H9 (cell line): ENCODE measurements at regions not wholly inside any gene's neighbourhood (a gene's known extent, or its start where the extent isn't known, plus 50 kb on each side); places are given as distances from the start of the nearest gene placed in this dataset.

Experiments
- DNase-seq: peaks from one replicate; pipeline ENCODE4 v3.0.0-alpha.2; 2017
- H2AFZ ChIP-seq: one replicate; pipeline ENCODE4 v1.6.1; 2013; ENCODE audit warnings: mild to moderate bottlenecking, low read length, control low read depth, moderate library complexity
- H2AK5ac ChIP-seq: 2 replicates; pipeline ENCODE4 v1.6.1; 2013; ENCODE audit warnings: low read length, control low read depth, mixed read lengths; ENCODE audit not compliant: insufficient read length
- H2BK120ac ChIP-seq: one replicate; pipeline ENCODE4 v1.6.1; 2013; ENCODE audit warnings: low read depth, mild to moderate bottlenecking, low read length, control low read depth, inconsistent platforms; ENCODE audit not compliant: poor library complexity, severe bottlenecking
- H2BK12ac ChIP-seq: 2 replicates; pipeline ENCODE4 v1.6.1; 2013; ENCODE audit warnings: low read length, control low read depth, mixed read lengths, low read depth; ENCODE audit not compliant: insufficient read length
- H2BK15ac ChIP-seq: 2 replicates; pipeline ENCODE4 v1.6.1; 2013; ENCODE audit warnings: low read depth, low read length, control low read depth
- H2BK20ac ChIP-seq: one replicate; pipeline ENCODE4 v1.6.1; 2013; ENCODE audit warnings: low read depth, mild to moderate bottlenecking, low read length, control low read depth, inconsistent platforms; ENCODE audit not compliant: poor library complexity, severe bottlenecking
- H2BK5ac ChIP-seq: 2 replicates; pipeline ENCODE4 v1.6.1; 2013; ENCODE audit warnings: low read length, control low read depth, mixed read lengths; ENCODE audit not compliant: insufficient read length
- H3K14ac ChIP-seq: 2 replicates; pipeline ENCODE4 v1.6.1; 2013; ENCODE audit warnings: low read length, control low read depth; ENCODE audit not compliant: insufficient read depth
- H3K18ac ChIP-seq: 2 replicates; pipeline ENCODE4 v1.6.1; 2013; ENCODE audit warnings: low read depth, mild to moderate bottlenecking, mixed read lengths, low read length, control low read depth; ENCODE audit not compliant: insufficient read length
- H3K23ac ChIP-seq: 2 replicates; pipeline ENCODE4 v1.6.1; 2013; ENCODE audit warnings: low read length, control low read depth, mixed read lengths, low read depth; ENCODE audit not compliant: insufficient read length
- H3K23me2 ChIP-seq: 2 replicates; pipeline ENCODE4 v1.6.1; 2013; ENCODE audit warnings: low read depth, mild to moderate bottlenecking, mixed read lengths, low read length, control low read depth; ENCODE audit not compliant: insufficient read length, poor library complexity, severe bottlenecking
- H3K27ac ChIP-seq: 2 replicates; pipeline ENCODE4 v1.5.1; 2013; ENCODE audit warnings: low read length, control low read depth, mixed read lengths, low read depth; ENCODE audit not compliant: insufficient read length
- H3K27me3 ChIP-seq: 2 replicates; pipeline ENCODE4 v1.6.1; 2013; ENCODE audit warnings: low read length, control low read depth, inconsistent platforms; ENCODE audit not compliant: insufficient read depth
- H3K4ac ChIP-seq: 2 replicates; pipeline ENCODE4 v1.6.1; 2013; ENCODE audit warnings: low read depth, mild to moderate bottlenecking, control low read depth, inconsistent platforms, low read length, moderate library complexity
- H3K4me1 ChIP-seq: 2 replicates; pipeline ENCODE4 v1.6.1; 2013; ENCODE audit warnings: low read length, control low read depth, inconsistent platforms; ENCODE audit not compliant: insufficient read depth
- H3K4me2 ChIP-seq: 2 replicates; pipeline ENCODE4 v1.6.1; 2013; ENCODE audit warnings: low read length, control low read depth, mixed read lengths; ENCODE audit not compliant: insufficient read length, insufficient read depth
- H3K56ac ChIP-seq: 2 replicates; pipeline ENCODE4 v1.6.1; 2013; ENCODE audit warnings: low read depth, mild to moderate bottlenecking, mixed read lengths, low read length, control low read depth; ENCODE audit not compliant: insufficient read length
- H3K79me1 ChIP-seq: 2 replicates; pipeline ENCODE4 v1.6.1; 2013; ENCODE audit warnings: low read depth, mild to moderate bottlenecking, moderate library complexity, low read length, control low read depth, inconsistent platforms; ENCODE audit not compliant: insufficient read depth, poor library complexity, severe bottlenecking
- H3K79me2 ChIP-seq: 2 replicates; pipeline ENCODE4 v1.6.1; 2013; ENCODE audit warnings: low read length, control low read depth, inconsistent platforms; ENCODE audit not compliant: insufficient read depth
- H3K9ac ChIP-seq: 2 replicates; pipeline ENCODE4 v1.6.1; 2013; ENCODE audit warnings: low read length, control low read depth, mixed read lengths; ENCODE audit not compliant: insufficient read length; ENCODE audit errors: extremely low read depth
- H3K9me3 ChIP-seq: one replicate; pipeline ENCODE4 v1.6.1; 2013; ENCODE audit warnings: low read depth, low read length, inconsistent platforms; ENCODE audit not compliant: control insufficient read depth
- H3T11ph ChIP-seq: one replicate; pipeline ENCODE4 v1.6.1; 2013; ENCODE audit warnings: mild to moderate bottlenecking, low read length, control low read depth, inconsistent platforms
- H4K20me1 ChIP-seq: one replicate; pipeline ENCODE4 v1.6.1; 2013; ENCODE audit not compliant: control insufficient read depth, insufficient read length, insufficient read depth
- H4K5ac ChIP-seq: 2 replicates; pipeline ENCODE4 v1.6.1; 2013; ENCODE audit warnings: low read depth, mild to moderate bottlenecking, mixed read lengths, low read length, control low read depth; ENCODE audit not compliant: insufficient read length
- H4K8ac ChIP-seq: replicated peaks from 2 replicates; pipeline ENCODE4 v1.6.1; 2013; ENCODE audit warnings: low read length, control low read depth, mixed read lengths, low read depth; ENCODE audit not compliant: insufficient read length
- H4K91ac ChIP-seq: 2 replicates; pipeline ENCODE4 v1.6.1; 2013; ENCODE audit warnings: low read depth, mild to moderate bottlenecking, moderate library complexity, mixed read lengths, low read length, control low read depth; ENCODE audit not compliant: insufficient read length
- H3K27ac Mint-ChIP-seq, 3 experiments: 2 replicates in 2 of 3; 3 replicates in 1 of 3; pipeline ENCODE4 v1.8.0; 2020 to 2021; ENCODE audit warnings: mixed read lengths in 3 of 3, mild to moderate bottlenecking in 1 of 3, moderate library complexity in 1 of 3
- H3K27me3 Mint-ChIP-seq: 2 replicates; pipeline ENCODE4 v1.8.0; 2021; ENCODE audit warnings: low read depth, mild to moderate bottlenecking, moderate library complexity, mixed read lengths
- H3K36me3 Mint-ChIP-seq, 3 experiments: 2 replicates in 2 of 3; 3 replicates in 1 of 3; pipeline ENCODE4 v1.8.0; 2020 to 2021; ENCODE audit warnings: low read depth in 3 of 3, mixed read lengths in 3 of 3; ENCODE audit not compliant: insufficient read depth in 1 of 3
- H3K4me1 Mint-ChIP-seq, 2 experiments: 2 replicates each; pipeline ENCODE4 v1.8.0; 2020; ENCODE audit warnings: mixed read lengths in 2 of 2
- H3K4me3 Mint-ChIP-seq, 2 experiments: 2 replicates in 1 of 2; 3 replicates in 1 of 2; pipeline ENCODE4 v1.8.0; 2020 to 2021; ENCODE audit warnings: mild to moderate bottlenecking in 2 of 2, mixed read lengths in 2 of 2, moderate library complexity in 1 of 2
- H3K9me3 Mint-ChIP-seq, 2 experiments: 2 replicates in 1 of 2; 3 replicates in 1 of 2; pipeline ENCODE4 v1.8.0; 2020; ENCODE audit warnings: mild to moderate bottlenecking in 2 of 2, mixed read lengths in 2 of 2, moderate library complexity in 1 of 2
- CTCF ChIP-seq: fragments of 200-600 bp; sonication (generic); conservative IDR thresholded peaks from 3 replicates; pipeline ENCODE4 v1.8.0; 2021; ENCODE audit warnings: antibody characterized with exemption, mild to moderate bottlenecking
- WGBS: extraction: QIAGEN DNeasy Blood & Tissue Kit; methylation state at CpG from one replicate; pipeline ENCODE4 v1.1.7; 2013; ENCODE audit warnings: missing lambda C conversion rate, low lambda C conversion rate, mixed read lengths; ENCODE audit not compliant: insufficient read length; ENCODE audit errors: extremely low coverage; 5-methylcytosine and 5-hydroxymethylcytosine counted together

GRCh38 chr10:35875016-35875676 is 233.1 kb upstream of the FZD8 start:
- H3K27me3 ChIP-seq = no peaks in the 10 kb centered on the region
- no peak overlapping the region for H4K91ac ChIP-seq
- H3K36me3 Mint-ChIP-seq = peaks cover 0 to 4% (median 1%) of the 10 kb centered on the region in 3 experiments; a peak in 2 of 7 replicates
- H3K9me3 Mint-ChIP-seq = peaks cover 4 to 5% of the 10 kb centered on the region in 2 experiments; a peak in 3 of 5 replicates
- H3K9ac ChIP-seq = no peak overlapping the region
- no peak for TF ChIP-seq CTCF
- H3K27ac Mint-ChIP-seq = peak overlapping the region; percentile 26 to 56 (median 31); a peak in 5 of 7 replicates
- H3T11ph ChIP-seq = no peak overlapping the region
- no peak overlapping the region for H3K56ac ChIP-seq
- no peak overlapping the region for H3K4me2 ChIP-seq
- H3K4me1 ChIP-seq = peaks cover 14% of the 10 kb centered on the region; the same call in 1 of the 2 replicates
- no peak overlapping the region for H2BK12ac ChIP-seq
- no CpG with 5 or more reads among the region's 10 CpGs for WGBS
- no peak overlapping the region for H3K14ac ChIP-seq
- no peaks in the 10 kb centered on the region for H4K20me1 ChIP-seq
- H3K23ac ChIP-seq = no peak overlapping the region
- no peaks in the 10 kb centered on the region for H3K79me2 ChIP-seq
- H2BK5ac ChIP-seq = no peak overlapping the region
- H2AFZ ChIP-seq = no peak overlapping the region
- no peak overlapping the region for H3K27ac ChIP-seq
- H3K79me1 ChIP-seq = no peaks in the 10 kb centered on the region
- no peak overlapping the region for H2BK15ac ChIP-seq
- H3K23me2 ChIP-seq = no peaks in the 10 kb centered on the region
- H3K4ac ChIP-seq = no peak overlapping the region
- peak overlapping the region; percentile 5 for H4K5ac ChIP-seq
- peak overlapping the region in 1 of 2 experiments; percentile 66; a peak in 1 of 5 replicates for H3K4me3 Mint-ChIP-seq
- H2BK20ac ChIP-seq = no peak overlapping the region
- DNase-seq = no peak
- no peak overlapping the region for H2BK120ac ChIP-seq
- no peak overlapping the region for H2AK5ac ChIP-seq
- no peaks in the 10 kb centered on the region for H3K9me3 ChIP-seq
- peaks cover 13% of the 10 kb centered on the region for H3K27me3 Mint-ChIP-seq
- peaks cover 58 to 63% of the 10 kb centered on the region in 2 experiments for H3K4me1 Mint-ChIP-seq
- no peak overlapping the region for H3K18ac ChIP-seq
- no peak overlapping the region for H4K8ac ChIP-seq
